ENCODE measurements at regions not wholly inside any gene's neighbourhood (a gene's known extent, or its start where the extent isn't known, plus 50 kb on each side); places are given as distances from the start of the nearest gene placed in this dataset.

DNA sequence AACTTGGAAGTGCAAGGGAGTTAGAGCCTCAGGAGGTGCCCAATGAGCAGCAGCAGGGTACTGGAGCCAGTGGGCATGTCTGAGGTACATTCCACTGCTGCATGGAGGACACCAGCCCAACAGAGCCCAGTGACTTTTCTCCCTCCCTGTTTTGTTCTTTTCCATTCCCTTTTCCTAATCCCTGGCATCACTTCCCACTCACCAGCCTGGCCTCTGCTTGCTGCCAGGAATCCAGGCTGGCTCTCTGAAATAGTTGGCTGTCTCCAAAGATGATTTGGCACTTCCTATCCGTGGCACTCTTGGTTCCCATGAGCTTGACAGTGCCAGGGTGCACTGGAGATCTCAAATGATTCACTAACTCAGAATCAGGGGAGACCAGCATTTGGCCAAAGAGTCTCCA lies 97.7 kb upstream of the ZPBP start:
- Mint-ChIP-seq H3K27me3 (ENCODE audit: low read depth) (peaks cover 11% of the 10 kb centered on the region), H3K4me3 (no peak overlapping the region)

DNA sequence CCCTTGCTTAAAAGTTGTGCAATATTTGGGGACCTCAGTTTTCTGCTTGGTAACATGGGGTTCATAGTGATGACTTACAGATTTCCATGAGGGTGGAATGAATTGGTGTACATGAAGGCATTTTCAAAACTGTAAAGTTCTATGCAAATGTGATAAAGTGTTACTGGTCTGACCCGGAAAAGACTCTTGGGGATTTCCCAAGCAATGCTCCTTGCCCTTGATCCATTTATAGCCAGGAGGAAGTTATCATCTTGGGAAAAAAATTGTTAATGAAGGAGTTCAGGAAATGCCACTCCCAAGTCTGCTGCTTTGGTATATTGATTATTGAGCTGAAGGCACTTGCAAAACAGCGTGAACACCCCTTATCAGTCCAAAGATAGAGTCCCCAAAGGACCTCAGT lies 96.3 kb upstream of the ZPBP start:
- Mint-ChIP-seq H3K27me3 (ENCODE audit: low read depth) (peaks cover 6% of the 10 kb centered on the region), H3K27ac (no peak overlapping the region), H3K9me3 (peaks cover 2% of the 10 kb centered on the region), H3K36me3 (ENCODE audit: low read depth) (no peaks in the 10 kb centered on the region), H3K4me3 (no peak overlapping the region), H3K4me1 (no peaks in the 10 kb centered on the region)
- TF ChIP-seq CTCF (IDR thresholded peaks at IDR 0.05; ENCODE audit: unreplicated experiment in 3 of 3), result no peak

More for the DNA sequence above, 97.7 kb upstream of the ZPBP start:
- Mint-ChIP-seq H3K9me3 (peaks cover 2% of the 10 kb centered on the region), H3K27ac (no peak overlapping the region), H3K4me1 (no peaks in the 10 kb centered on the region), H3K36me3 (ENCODE audit: low read depth) (no peaks in the 10 kb centered on the region)
- TF ChIP-seq CTCF (IDR thresholded peaks at IDR 0.05; ENCODE audit: unreplicated experiment in 3 of 3), result no peak

DNA sequence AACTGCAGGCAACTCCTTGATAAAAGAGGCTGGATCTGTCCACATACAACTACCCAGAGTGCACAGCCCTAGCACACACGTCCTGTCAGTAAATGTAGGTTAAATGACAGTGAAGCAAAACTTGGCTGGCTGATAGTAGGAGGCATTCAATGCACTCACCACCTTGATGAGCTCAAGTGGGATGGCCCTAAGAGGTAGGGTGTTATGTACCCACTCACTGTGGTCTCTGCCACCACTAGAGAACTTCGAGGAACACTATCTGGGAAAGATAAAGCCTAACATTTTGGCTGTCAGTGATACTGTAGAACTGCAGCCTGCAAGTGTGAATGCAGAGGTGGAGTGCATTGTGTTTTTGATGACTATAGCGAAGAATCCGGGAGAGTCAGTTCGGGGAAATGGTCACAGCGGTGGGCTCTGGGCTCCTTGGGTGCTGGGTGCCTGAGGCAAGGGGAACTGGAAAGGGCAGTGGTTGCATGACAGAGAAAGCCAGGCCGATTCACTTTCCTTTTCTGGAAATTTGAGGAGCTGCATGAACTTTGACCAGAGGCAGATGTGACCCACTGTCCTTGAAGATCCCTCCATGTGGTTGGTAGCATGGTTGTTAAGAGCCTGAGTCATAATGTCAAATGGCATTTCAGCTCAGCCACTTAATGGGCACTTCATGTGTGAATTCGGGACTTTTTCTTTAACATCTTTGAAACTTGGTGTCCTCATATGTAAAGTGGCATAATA lies 93.1 kb upstream of the ZPBP start:
- no peak overlapping the region for H3K27ac Mint-ChIP-seq
- H3K4me3 Mint-ChIP-seq, result no peak overlapping the region
- no peaks in the 10 kb centered on the region for H3K4me1 Mint-ChIP-seq
- H3K9me3 Mint-ChIP-seq, result peaks cover 2% of the 10 kb centered on the region
- no peaks in the 10 kb centered on the region for H3K36me3 Mint-ChIP-seq (ENCODE audit: low read depth)
- no peak for TF ChIP-seq CTCF (IDR thresholded peaks at IDR 0.05; ENCODE audit: unreplicated experiment in 3 of 3)
- no peaks in the 10 kb centered on the region for H3K27me3 Mint-ChIP-seq (ENCODE audit: low read depth)

GRCh38 chr7:50185208-50185607 lies 92.2 kb upstream of the ZPBP start:
- Mint-ChIP-seq H3K36me3 (ENCODE audit: low read depth) (no peaks in the 10 kb centered on the region), H3K9me3 (no peaks in the 10 kb centered on the region), H3K4me1 (no peaks in the 10 kb centered on the region), H3K27me3 (ENCODE audit: low read depth) (no peaks in the 10 kb centered on the region), H3K4me3 (no peak overlapping the region), H3K27ac (no peak overlapping the region)
- TF ChIP-seq CTCF (IDR thresholded peaks at IDR 0.05; ENCODE audit: unreplicated experiment in 3 of 3), result no peak

DNA sequence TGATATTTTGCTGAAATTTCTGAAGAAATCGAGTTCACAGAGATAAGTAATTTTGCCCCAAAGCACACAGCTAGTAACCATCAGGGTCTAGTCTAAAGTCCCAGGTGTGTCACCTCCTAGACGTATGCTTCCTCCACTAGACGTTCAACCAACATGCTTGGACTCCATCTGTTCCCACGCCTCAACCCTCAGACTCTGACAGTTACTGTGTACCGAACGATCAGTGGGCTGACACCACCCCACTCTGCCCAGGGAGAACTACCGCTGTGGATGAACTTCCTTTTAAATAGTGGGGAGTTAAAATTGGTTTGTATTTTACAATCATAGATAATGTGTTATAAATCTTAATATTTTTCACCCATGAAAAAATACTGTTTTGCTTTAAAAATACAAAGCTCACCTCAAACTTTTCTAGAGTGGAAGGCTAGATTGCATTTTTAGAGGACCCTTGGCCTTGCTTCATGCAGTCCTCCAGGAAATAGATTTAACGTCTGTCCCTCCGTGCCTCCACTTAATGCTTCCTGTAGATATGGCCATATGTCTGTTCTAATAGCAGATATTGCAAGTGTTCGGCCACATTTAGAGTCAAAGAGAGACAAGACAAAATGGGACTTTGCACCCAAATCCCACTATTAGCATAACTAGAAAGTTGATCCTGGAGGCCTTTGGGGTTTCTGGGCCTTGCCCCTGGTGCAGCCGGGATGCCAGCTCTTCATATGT lies 91.4 kb upstream of the ZPBP start:
- H3K36me3 Mint-ChIP-seq (ENCODE audit: low read depth), result no peaks in the 10 kb centered on the region
- no peak overlapping the region for H3K4me3 Mint-ChIP-seq
- H3K27ac Mint-ChIP-seq, result no peak overlapping the region
- no peaks in the 10 kb centered on the region for H3K9me3 Mint-ChIP-seq
- no peaks in the 10 kb centered on the region for H3K27me3 Mint-ChIP-seq (ENCODE audit: low read depth)
- TF ChIP-seq CTCF (IDR thresholded peaks at IDR 0.05; ENCODE audit: unreplicated experiment in 3 of 3), result no peak
- no peaks in the 10 kb centered on the region for H3K4me1 Mint-ChIP-seq

DNA sequence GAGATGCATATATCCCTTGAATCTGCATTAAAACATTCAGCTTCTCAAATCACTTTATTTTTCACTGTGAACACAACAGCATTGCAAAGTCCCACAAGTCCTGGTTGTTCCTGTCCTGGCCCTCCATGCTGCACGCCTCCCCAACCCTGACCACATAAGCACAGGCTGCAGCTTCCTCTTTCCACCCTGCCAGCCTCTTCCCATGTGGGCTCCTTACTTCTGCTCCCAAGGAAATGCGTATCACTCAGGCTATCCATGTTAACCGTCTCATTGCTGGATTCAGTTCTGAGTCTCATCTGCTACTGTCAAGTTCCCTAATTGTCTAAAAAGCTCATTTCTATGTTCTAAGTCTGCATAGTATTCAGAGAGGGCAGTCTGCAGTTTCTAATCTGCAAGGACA lies 89.7 kb upstream of the ZPBP start:
- no peaks in the 10 kb centered on the region for H3K9me3 Mint-ChIP-seq
- TF ChIP-seq CTCF (IDR thresholded peaks at IDR 0.05; ENCODE audit: unreplicated experiment in 3 of 3), result no peak
- H3K27me3 Mint-ChIP-seq (ENCODE audit: low read depth), result no peaks in the 10 kb centered on the region
- no peak overlapping the region for H3K27ac Mint-ChIP-seq
- H3K4me3 Mint-ChIP-seq, result no peak overlapping the region
- no peaks in the 10 kb centered on the region for H3K36me3 Mint-ChIP-seq (ENCODE audit: low read depth)
- no peaks in the 10 kb centered on the region for H3K4me1 Mint-ChIP-seq
